ENCODE measurements at regions not wholly inside any gene's neighbourhood (a gene's known extent, or its start where the extent isn't known, plus 50 kb on each side); places are given as distances from the start of the nearest gene placed in this dataset.

DNA sequence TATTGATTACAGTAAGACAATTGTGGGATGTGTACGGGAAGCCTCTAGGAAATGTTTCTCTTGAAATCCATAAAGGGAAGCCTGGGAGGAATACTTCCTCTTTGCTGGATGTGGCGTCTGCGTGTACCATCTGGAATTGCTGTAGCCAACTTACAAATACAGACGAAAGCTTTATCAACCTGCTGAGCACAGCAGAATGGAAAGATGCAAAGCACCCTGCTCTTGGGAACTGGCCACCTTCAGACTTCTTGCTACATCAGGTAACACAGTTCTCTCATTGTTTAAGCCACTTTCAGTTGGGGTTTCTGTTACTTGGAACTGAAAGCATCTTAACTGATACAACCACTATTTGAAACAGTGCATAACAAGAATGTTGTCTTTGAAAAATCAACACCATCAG lies 213.8 kb downstream of the HRH4 start:
- TF ChIP-seq CTCF (IDR thresholded peaks at IDR 0.05; ENCODE audit: control extremely low read depth in 1 of 3, insufficient read depth in 1 of 3, low read depth in 1 of 3, low read length in 3 of 3) (no peak), POLR2A (IDR thresholded peaks at IDR 0.05; ENCODE audit: control extremely low read depth in 1 of 2, low read depth in 2 of 2, low read length in 2 of 2) (no peak), POLR2AphosphoS5 (IDR thresholded peaks at IDR 0.05; ENCODE audit: low read depth, low read length) (no peak), YY1 (IDR thresholded peaks at IDR 0.05; ENCODE audit: low read depth, low read length) (no peak), KDM1A (IDR thresholded peaks at IDR 0.05; ENCODE audit: borderline replicate concordance, low read length) (no peak), EP300 (IDR thresholded peaks at IDR 0.05; ENCODE audit: borderline replicate concordance in 1 of 2, low read depth in 2 of 2, low read length in 2 of 2) (no peak), KDM5A (IDR thresholded peaks at IDR 0.05; ENCODE audit: low read length) (no peak), ATF2 (IDR thresholded peaks at IDR 0.05; ENCODE audit: low read length) (no peak)
- TF ChIP-seq, protein P1, sequence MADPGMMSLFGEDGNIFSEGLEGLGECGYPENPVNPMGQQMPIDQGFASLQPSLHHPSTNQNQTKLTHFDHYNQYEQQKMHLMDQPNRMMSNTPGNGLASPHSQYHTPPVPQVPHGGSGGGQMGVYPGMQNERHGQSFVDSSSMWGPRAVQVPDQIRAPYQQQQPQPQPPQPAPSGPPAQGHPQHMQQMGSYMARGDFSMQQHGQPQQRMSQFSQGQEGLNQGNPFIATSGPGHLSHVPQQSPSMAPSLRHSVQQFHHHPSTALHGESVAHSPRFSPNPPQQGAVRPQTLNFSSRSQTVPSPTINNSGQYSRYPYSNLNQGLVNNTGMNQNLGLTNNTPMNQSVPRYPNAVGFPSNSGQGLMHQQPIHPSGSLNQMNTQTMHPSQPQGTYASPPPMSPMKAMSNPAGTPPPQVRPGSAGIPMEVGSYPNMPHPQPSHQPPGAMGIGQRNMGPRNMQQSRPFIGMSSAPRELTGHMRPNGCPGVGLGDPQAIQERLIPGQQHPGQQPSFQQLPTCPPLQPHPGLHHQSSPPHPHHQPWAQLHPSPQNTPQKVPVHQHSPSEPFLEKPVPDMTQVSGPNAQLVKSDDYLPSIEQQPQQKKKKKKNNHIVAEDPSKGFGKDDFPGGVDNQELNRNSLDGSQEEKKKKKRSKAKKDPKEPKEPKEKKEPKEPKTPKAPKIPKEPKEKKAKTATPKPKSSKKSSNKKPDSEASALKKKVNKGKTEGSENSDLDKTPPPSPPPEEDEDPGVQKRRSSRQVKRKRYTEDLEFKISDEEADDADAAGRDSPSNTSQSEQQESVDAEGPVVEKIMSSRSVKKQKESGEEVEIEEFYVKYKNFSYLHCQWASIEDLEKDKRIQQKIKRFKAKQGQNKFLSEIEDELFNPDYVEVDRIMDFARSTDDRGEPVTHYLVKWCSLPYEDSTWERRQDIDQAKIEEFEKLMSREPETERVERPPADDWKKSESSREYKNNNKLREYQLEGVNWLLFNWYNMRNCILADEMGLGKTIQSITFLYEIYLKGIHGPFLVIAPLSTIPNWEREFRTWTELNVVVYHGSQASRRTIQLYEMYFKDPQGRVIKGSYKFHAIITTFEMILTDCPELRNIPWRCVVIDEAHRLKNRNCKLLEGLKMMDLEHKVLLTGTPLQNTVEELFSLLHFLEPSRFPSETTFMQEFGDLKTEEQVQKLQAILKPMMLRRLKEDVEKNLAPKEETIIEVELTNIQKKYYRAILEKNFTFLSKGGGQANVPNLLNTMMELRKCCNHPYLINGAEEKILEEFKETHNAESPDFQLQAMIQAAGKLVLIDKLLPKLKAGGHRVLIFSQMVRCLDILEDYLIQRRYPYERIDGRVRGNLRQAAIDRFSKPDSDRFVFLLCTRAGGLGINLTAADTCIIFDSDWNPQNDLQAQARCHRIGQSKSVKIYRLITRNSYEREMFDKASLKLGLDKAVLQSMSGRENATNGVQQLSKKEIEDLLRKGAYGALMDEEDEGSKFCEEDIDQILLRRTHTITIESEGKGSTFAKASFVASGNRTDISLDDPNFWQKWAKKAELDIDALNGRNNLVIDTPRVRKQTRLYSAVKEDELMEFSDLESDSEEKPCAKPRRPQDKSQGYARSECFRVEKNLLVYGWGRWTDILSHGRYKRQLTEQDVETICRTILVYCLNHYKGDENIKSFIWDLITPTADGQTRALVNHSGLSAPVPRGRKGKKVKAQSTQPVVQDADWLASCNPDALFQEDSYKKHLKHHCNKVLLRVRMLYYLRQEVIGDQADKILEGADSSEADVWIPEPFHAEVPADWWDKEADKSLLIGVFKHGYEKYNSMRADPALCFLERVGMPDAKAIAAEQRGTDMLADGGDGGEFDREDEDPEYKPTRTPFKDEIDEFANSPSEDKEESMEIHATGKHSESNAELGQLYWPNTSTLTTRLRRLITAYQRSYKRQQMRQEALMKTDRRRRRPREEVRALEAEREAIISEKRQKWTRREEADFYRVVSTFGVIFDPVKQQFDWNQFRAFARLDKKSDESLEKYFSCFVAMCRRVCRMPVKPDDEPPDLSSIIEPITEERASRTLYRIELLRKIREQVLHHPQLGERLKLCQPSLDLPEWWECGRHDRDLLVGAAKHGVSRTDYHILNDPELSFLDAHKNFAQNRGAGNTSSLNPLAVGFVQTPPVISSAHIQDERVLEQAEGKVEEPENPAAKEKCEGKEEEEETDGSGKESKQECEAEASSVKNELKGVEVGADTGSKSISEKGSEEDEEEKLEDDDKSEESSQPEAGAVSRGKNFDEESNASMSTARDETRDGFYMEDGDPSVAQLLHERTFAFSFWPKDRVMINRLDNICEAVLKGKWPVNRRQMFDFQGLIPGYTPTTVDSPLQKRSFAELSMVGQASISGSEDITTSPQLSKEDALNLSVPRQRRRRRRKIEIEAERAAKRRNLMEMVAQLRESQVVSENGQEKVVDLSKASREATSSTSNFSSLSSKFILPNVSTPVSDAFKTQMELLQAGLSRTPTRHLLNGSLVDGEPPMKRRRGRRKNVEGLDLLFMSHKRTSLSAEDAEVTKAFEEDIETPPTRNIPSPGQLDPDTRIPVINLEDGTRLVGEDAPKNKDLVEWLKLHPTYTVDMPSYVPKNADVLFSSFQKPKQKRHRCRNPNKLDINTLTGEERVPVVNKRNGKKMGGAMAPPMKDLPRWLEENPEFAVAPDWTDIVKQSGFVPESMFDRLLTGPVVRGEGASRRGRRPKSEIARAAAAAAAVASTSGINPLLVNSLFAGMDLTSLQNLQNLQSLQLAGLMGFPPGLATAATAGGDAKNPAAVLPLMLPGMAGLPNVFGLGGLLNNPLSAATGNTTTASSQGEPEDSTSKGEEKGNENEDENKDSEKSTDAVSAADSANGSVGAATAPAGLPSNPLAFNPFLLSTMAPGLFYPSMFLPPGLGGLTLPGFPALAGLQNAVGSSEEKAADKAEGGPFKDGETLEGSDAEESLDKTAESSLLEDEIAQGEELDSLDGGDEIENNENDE (IDR thresholded peaks at IDR 0.05; ENCODE audit: insufficient replicate concordance, low read length): no peak
